HEK293T (cell line): ENCODE measurements at regions not wholly inside any gene's neighbourhood (a gene's known extent, or its start where the extent isn't known, plus 50 kb on each side); places are given as distances from the start of the nearest gene placed in this dataset.
A peak's percentile ranks its signal among the peaks of the same experiment; 100 is the strongest.

Source experiments
- CTCF ChIA-PET: fragments of 350-600 bp; formaldehyde crosslinking; extraction: SDS; loops from one replicate; lab custom pipeline; 2021; ENCODE audit warnings: antibody characterized with exemption, inconsistent platforms; lab: Yijun Ruan, JAX
- POLR2A ChIA-PET: fragments of 350-600 bp; formaldehyde crosslinking; extraction: SDS; loops from one replicate; lab custom pipeline; 2020; ENCODE audit warnings: antibody characterized with exemption, inconsistent platforms; lab: Yijun Ruan, JAX
- DNase-seq: peaks from one replicate; pipeline ENCODE4 v3.0.0; 2012; ENCODE audit warnings: mixed read lengths; ENCODE audit errors: extremely low spot score
- ARNT ChIP-seq: fragments of 450-650 bp; IDR thresholded peaks from 2 replicates; pipeline ENCODE4 v1.6.1; 2017; ENCODE audit warnings: mild to moderate bottlenecking
- BHLHE40 ChIP-seq: fragments of 450-650 bp; IDR thresholded peaks from 2 replicates; pipeline ENCODE4 v1.6.1; 2016; ENCODE audit warnings: mild to moderate bottlenecking, moderate library complexity, borderline replicate concordance
- CTBP1 ChIP-seq: fragments of 450-650 bp; IDR thresholded peaks from 2 replicates; pipeline ENCODE4 v1.6.1; 2016; ENCODE audit warnings: borderline replicate concordance
- ELF4 ChIP-seq: fragments of 450-650 bp; IDR thresholded peaks from 2 replicates; pipeline ENCODE4 v1.6.1; 2017; ENCODE audit warnings: antibody characterized with exemption
- FOXA1 ChIP-seq: fragments of 450-650 bp; IDR thresholded peaks from 2 replicates; pipeline ENCODE4 v1.6.1; 2016; ENCODE audit warnings: mild to moderate bottlenecking
- FOXK2 ChIP-seq: fragments of 450-650 bp; IDR thresholded peaks from 2 replicates; pipeline ENCODE4 v1.6.1; 2016; ENCODE audit warnings: mild to moderate bottlenecking
- FOXM1 ChIP-seq: fragments of 450-650 bp; IDR thresholded peaks from 2 replicates; pipeline ENCODE4 v1.6.1; 2017; ENCODE audit warnings: mild to moderate bottlenecking, borderline replicate concordance
- HDGF ChIP-seq: fragments of 450-650 bp; IDR thresholded peaks from 2 replicates; pipeline ENCODE4 v1.6.1; 2017; ENCODE audit warnings: antibody characterized with exemption, borderline replicate concordance
- L3MBTL2 ChIP-seq: fragments of 450-650 bp; conservative IDR thresholded peaks from 2 replicates; pipeline ENCODE4 v1.6.1; 2016; ENCODE audit warnings: mild to moderate bottlenecking
- LEF1 ChIP-seq: fragments of 450-650 bp; IDR thresholded peaks from 2 replicates; pipeline ENCODE4 v1.6.1; 2017; ENCODE audit warnings: mild to moderate bottlenecking, borderline replicate concordance
- NFRKB ChIP-seq: fragments of 450-650 bp; IDR thresholded peaks from 2 replicates; pipeline ENCODE4 v1.6.1; 2016; ENCODE audit warnings: mild to moderate bottlenecking, moderate library complexity
- PKNOX1 ChIP-seq: fragments of 450-650 bp; IDR thresholded peaks from 2 replicates; pipeline ENCODE4 v1.6.1; 2016
- SP1 ChIP-seq: fragments of 450-650 bp; IDR thresholded peaks from 2 replicates; pipeline ENCODE4 v1.6.1; 2017
- SUZ12 ChIP-seq: fragments of 450-650 bp; IDR thresholded peaks from 2 replicates; pipeline ENCODE4 v1.6.1; 2016; ENCODE audit warnings: mild to moderate bottlenecking
- TARDBP ChIP-seq: fragments of 450-650 bp; IDR thresholded peaks from 2 replicates; pipeline ENCODE4 v1.6.1; 2016
- ZNF384 ChIP-seq: fragments of 450-650 bp; IDR thresholded peaks from 2 replicates; pipeline ENCODE4 v1.6.1; 2016

DNA sequence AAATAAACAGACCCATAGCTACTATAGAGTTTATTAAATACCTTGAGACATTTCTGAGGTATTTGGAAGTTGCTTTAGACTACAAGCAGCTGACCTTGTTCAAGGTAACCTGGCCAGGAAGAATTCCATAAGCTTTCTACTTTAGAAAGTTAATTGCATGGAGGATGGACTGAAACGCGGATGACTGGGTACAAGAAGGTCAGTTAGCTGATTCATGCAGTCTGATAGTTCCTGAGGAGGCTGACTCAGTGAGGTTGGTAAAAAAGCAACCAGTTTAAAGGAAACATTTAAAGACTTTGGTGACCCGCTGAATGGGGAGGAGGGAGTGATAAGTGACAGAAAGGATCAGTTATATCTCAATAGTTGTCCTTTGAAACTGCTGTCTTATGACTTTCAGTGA lies 670.1 kb upstream of the CDH9 start:
- ChIA-PET CTCF (no interaction called here), POLR2A (no interaction called here)
- no peak for DNase-seq
- TF ChIP-seq BHLHE40 (no peak), LEF1 (no peak), PKNOX1 (no peak), NFRKB (no peak), FOXM1 (no peak), TARDBP (no peak), ARNT (no peak), CTBP1 (no peak), L3MBTL2 (no peak), ZNF384 (no peak), FOXK2 (no peak), ELF4 (no peak), SP1 (no peak), SUZ12 (no peak), FOXA1 (no peak), HDGF (no peak)

- TF ChIP-seq LEF1 (no peak), L3MBTL2 (no peak), BHLHE40 (no peak), ELF4 (no peak), HDGF (no peak), ARNT (no peak), CTBP1 (no peak), FOXA1 (no peak), NFRKB (no peak), PKNOX1 (no peak)
- POLR2A ChIA-PET: no interaction called here
- CTCF ChIA-PET: no interaction called here
- no peak for DNase-seq
These were observed 668.4 kb upstream of the CDH9 start for GRCh38 chr5:27706832-27707231.

- no peak for TF ChIP-seq SUZ12
- CTCF ChIA-PET: no interaction called here
These were observed 667.3 kb upstream of the CDH9 start for GRCh38 chr5:27705661-27706060.

GRCh38 chr5:27701931-27702903 lies 663.8 kb upstream of the CDH9 start:
- TF ChIP-seq LEF1 (no peak), FOXK2 (no peak), ZNF384 (peak; percentile 95), ARNT (no peak), TARDBP (no peak), HDGF (no peak), NFRKB (no peak), FOXM1 (no peak)
- DNase-seq: peak; percentile 18
- CTCF ChIA-PET: interaction anchor here (1.0 kb wide), 1 partner anchor 18 kb away, joined by 3 read pairs; no protein-coding TSS in a partner anchor
- POLR2A ChIA-PET: no interaction called here

More at GRCh38 chr5:27705661-27706060, 667.3 kb upstream of the CDH9 start:
- POLR2A ChIA-PET: no interaction called here
- no peak for DNase-seq

- CTCF ChIA-PET: no interaction called here
- TF ChIP-seq BHLHE40: no peak
- no peak for TF ChIP-seq ARNT
- TF ChIP-seq SUZ12: no peak
- TF ChIP-seq PKNOX1: no peak
- POLR2A ChIA-PET: no interaction called here
These were observed 662.1 kb upstream of the CDH9 start for GRCh38 chr5:27700526-27700925.

GRCh38 chr5:27682600-27682999 lies 644.2 kb upstream of the CDH9 start:
- ChIA-PET POLR2A (no interaction called here), CTCF (interaction anchor here (0.6 to 0.7 kb wide), 2 partner anchors 8 to 1251 kb away, joined by 3 read pairs; no protein-coding TSS in a partner anchor)
- DNase-seq: no peak
- no peak for TF ChIP-seq ZNF384
- TF ChIP-seq CTBP1: no peak
- no peak for TF ChIP-seq NFRKB

More at GRCh38 chr5:27700526-27700925, 662.1 kb upstream of the CDH9 start:
- DNase-seq: no peak

DNA sequence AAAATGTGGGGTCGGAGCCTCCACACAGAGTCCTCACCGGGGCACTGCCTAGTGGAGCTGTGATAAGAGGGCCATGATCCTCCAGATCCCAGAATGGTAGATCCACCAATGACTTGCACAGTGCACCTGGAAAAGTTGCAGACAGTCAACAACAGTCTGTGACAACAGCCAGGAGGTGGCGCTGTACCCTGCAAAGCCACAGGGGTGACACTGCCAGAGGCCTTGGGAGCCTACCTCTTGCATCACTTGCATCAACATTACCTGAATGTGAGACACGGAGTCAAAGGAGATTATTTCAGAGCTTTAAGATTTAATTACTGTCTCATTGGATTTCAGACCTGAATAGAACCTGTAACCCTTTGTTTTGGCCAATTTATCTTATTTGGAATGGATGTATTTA lies 614.1 kb upstream of the CDH9 start:
- ChIA-PET POLR2A (no interaction called here), CTCF (no interaction called here)
- no peak for DNase-seq
- no peak for TF ChIP-seq HDGF
- no peak for TF ChIP-seq ZNF384
- no peak for TF ChIP-seq FOXA1
- TF ChIP-seq FOXM1: no peak
- no peak for TF ChIP-seq TARDBP
- no peak for TF ChIP-seq NFRKB
- TF ChIP-seq FOXK2: no peak
- no peak for TF ChIP-seq LEF1
- TF ChIP-seq BHLHE40: no peak
